Nephron progenitor cell (in vitro differentiated cells): ENCODE measurements at regions not wholly inside any gene's neighbourhood (a gene's known extent, or its start where the extent isn't known, plus 50 kb on each side); places are given as distances from the start of the nearest gene placed in this dataset.

Experiments used
- DNase-seq: peaks from one replicate; pipeline ENCODE4 v3.0.0; 2021
- H3K27ac Mint-ChIP-seq: 2 replicates; pipeline ENCODE4 v1.8.0; 2021; ENCODE audit warnings: mild to moderate bottlenecking, moderate library complexity, mixed read lengths
- H3K27me3 Mint-ChIP-seq: 2 replicates; pipeline ENCODE4 v1.8.0; 2021; ENCODE audit warnings: mild to moderate bottlenecking, low read depth, mixed read lengths; ENCODE audit not compliant: poor library complexity
- H3K36me3 Mint-ChIP-seq: 2 replicates; pipeline ENCODE4 v1.8.0; 2021; ENCODE audit warnings: low read depth, mixed read lengths
- H3K4me1 Mint-ChIP-seq: 2 replicates; pipeline ENCODE4 v1.8.0; 2021; ENCODE audit warnings: mixed read lengths
- H3K4me3 Mint-ChIP-seq: 2 replicates; pipeline ENCODE4 v1.8.0; 2021; ENCODE audit warnings: mild to moderate bottlenecking, moderate library complexity, mixed read lengths
- H3K9me3 Mint-ChIP-seq: 2 replicates; pipeline ENCODE4 v1.8.0; 2021; ENCODE audit warnings: mild to moderate bottlenecking, moderate library complexity, mixed read lengths
- CTCF ChIP-seq: fragments of 200-600 bp; sonication (generic); IDR thresholded peaks from 2 replicates; pipeline ENCODE4 v1.5.0; 2021; ENCODE audit warnings: antibody characterized with exemption

DNA sequence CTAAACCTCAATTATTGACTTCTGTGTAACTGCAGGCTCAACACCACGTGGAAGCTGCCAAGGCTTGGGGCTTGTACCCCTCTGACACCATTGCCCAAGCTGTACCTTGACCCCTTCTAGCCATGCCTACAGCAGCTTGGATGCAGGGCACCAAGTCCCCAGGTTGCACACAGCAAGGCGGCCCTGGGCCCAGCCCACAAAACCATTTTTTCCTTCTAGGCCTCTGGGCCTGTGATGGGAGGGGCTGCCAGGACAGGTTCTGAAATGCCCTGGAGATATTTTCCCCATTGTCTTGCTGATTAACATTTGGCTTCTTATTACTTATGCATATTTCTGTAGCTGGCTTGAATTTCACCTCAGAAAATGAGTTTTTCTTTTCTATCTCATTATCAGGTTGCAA is 610.0 kb upstream of the LRRN3 start:
- no peak for DNase-seq
- H3K36me3 Mint-ChIP-seq, result no peaks in the 10 kb centered on the region
- no peak overlapping the region for H3K27ac Mint-ChIP-seq
- no peak for TF ChIP-seq CTCF
- H3K27me3 Mint-ChIP-seq, result peaks cover 3% of the 10 kb centered on the region
- peaks cover 36% of the 10 kb centered on the region for H3K9me3 Mint-ChIP-seq
- no peaks in the 10 kb centered on the region for H3K4me1 Mint-ChIP-seq
- no peak overlapping the region for H3K4me3 Mint-ChIP-seq

- Mint-ChIP-seq H3K27me3 (peaks cover 3% of the 10 kb centered on the region), H3K4me1 (no peaks in the 10 kb centered on the region), H3K9me3 (peaks cover 36% of the 10 kb centered on the region), H3K36me3 (no peaks in the 10 kb centered on the region), H3K27ac (no peak overlapping the region), H3K4me3 (no peak overlapping the region)
- DNase-seq, result no peak
- no peak for TF ChIP-seq CTCF
These were observed 607.4 kb upstream of the LRRN3 start for GRCh38 chr7:110483553-110483952.

DNA sequence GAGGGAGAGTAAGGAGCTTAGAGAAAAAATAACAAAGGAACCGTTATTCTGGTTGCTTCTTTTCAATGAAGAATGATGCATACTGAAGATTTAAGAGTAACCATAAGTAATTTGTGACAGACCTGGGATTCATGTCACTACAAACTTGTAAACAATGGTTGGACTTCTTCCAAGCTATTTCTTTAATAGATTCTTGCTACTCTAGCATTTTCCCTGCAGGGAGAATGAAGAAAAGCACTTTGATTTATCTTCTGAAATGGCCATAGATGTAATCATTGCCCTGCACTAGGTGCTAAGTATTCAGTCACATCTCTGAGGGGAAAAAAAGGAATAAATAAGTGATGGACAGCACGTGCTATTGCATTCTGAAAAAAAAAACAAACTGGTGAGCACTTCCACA is 606.6 kb upstream of the LRRN3 start:
- H3K9me3 Mint-ChIP-seq, result peaks cover 28% of the 10 kb centered on the region
- no peak for TF ChIP-seq CTCF

GRCh38 chr7:110486549-110486948 is 604.4 kb upstream of the LRRN3 start:
- DNase-seq, result no peak
- H3K4me3 Mint-ChIP-seq, result no peak overlapping the region
- TF ChIP-seq CTCF, result no peak
- H3K9me3 Mint-ChIP-seq, result peaks cover 8% of the 10 kb centered on the region
- H3K27ac Mint-ChIP-seq, result no peak overlapping the region
- no peaks in the 10 kb centered on the region for H3K27me3 Mint-ChIP-seq
- no peaks in the 10 kb centered on the region for H3K36me3 Mint-ChIP-seq
- H3K4me1 Mint-ChIP-seq, result no peaks in the 10 kb centered on the region

More for the DNA sequence above, 606.6 kb upstream of the LRRN3 start:
- Mint-ChIP-seq H3K4me3 (no peak overlapping the region), H3K27me3 (no peaks in the 10 kb centered on the region), H3K36me3 (no peaks in the 10 kb centered on the region), H3K4me1 (no peaks in the 10 kb centered on the region), H3K27ac (no peak overlapping the region)
- no peak for DNase-seq

- Mint-ChIP-seq H3K27me3 (no peaks in the 10 kb centered on the region), H3K27ac (no peak overlapping the region), H3K9me3 (no peaks in the 10 kb centered on the region), H3K4me3 (no peak overlapping the region), H3K36me3 (no peaks in the 10 kb centered on the region), H3K4me1 (no peaks in the 10 kb centered on the region)
- no peak for TF ChIP-seq CTCF
- no peak for DNase-seq
These were observed 588.0 kb upstream of the LRRN3 start for GRCh38 chr7:110502888-110503465.

GRCh38 chr7:110507369-110507768 is 583.6 kb upstream of the LRRN3 start:
- Mint-ChIP-seq H3K9me3 (no peaks in the 10 kb centered on the region), H3K4me1 (no peaks in the 10 kb centered on the region), H3K36me3 (no peaks in the 10 kb centered on the region), H3K27me3 (no peaks in the 10 kb centered on the region), H3K4me3 (no peak overlapping the region), H3K27ac (no peak overlapping the region)
- DNase-seq, result no peak
- TF ChIP-seq CTCF, result no peak
